ENCODE measurements at regions not wholly inside any gene's neighbourhood (a gene's known extent, or its start where the extent isn't known, plus 50 kb on each side); places are given as distances from the start of the nearest gene placed in this dataset.

DNA sequence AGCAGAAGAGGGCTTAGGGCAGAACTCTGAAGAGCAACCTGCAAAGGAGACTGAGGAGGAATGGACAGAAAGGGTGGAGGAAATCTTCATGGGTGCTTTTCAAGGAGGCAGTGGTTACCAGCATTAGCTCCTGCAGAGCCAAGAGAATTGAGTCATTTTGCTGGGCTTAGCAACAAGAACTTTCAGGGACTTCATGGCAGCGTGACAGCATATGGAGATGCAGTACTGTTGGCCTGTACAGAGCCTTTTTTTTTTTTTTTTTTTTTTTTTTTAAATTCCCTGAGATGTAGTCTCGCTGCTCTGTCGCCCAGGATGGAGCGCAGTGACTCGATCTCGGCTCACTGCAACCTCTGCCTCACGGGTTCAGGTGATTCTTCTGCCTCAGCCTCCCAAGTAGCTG is 296.0 kb upstream of the DMRT1 start:
- Histone ChIP-seq H3K36me3 (no peaks in the 10 kb centered on the region), H3K9me3 (no peaks in the 10 kb centered on the region), H3K4me1 (peaks cover 0 to 6% (median 0%) of the 10 kb centered on the region in 4 donors), H3K27ac (no peak overlapping the region), H3K4me3 (no peak overlapping the region), H3K27me3 (no peaks in the 10 kb centered on the region)
- no peak for DNase-seq
- TF ChIP-seq POLR2A (IDR thresholded peaks at IDR 0.05) (no peak), CTCF (IDR thresholded peaks at IDR 0.05) (no peak)

- no peak overlapping the region for H3K4me3 ChIP-seq
- H3K27me3 ChIP-seq: no peaks in the 10 kb centered on the region
- no peaks in the 10 kb centered on the region for H3K9me3 ChIP-seq
- no peak for DNase-seq
- peaks cover 0 to 6% (median 0%) of the 10 kb centered on the region in 4 donors for H3K4me1 ChIP-seq
- peak overlapping the region in 2 of 4 donors; percentile 12 to 40 for H3K27ac ChIP-seq
- TF ChIP-seq POLR2A (IDR thresholded peaks at IDR 0.05): no peak
- no peak for TF ChIP-seq CTCF (IDR thresholded peaks at IDR 0.05)
- no peaks in the 10 kb centered on the region for H3K36me3 ChIP-seq
Observed at GRCh38 chr9:546235-546634, 295.3 kb upstream of the DMRT1 start.

GRCh38 chr9:546797-547223 is 294.7 kb upstream of the DMRT1 start:
- Histone ChIP-seq H3K27ac (peak overlapping the region in 2 of 4 donors; percentile 36 to 40), H3K4me1 (peaks cover 0 to 6% (median 0%) of the 10 kb centered on the region in 4 donors)

GRCh38 chr9:547314-547713 is 294.2 kb upstream of the DMRT1 start:
- Histone ChIP-seq H3K4me3 (no peak overlapping the region), H3K9me3 (no peaks in the 10 kb centered on the region), H3K4me1 (peaks cover 0 to 6% (median 0%) of the 10 kb centered on the region in 4 donors), H3K27ac (peak overlapping the region in 1 of 4 donors; percentile 36), H3K36me3 (no peaks in the 10 kb centered on the region), H3K27me3 (no peaks in the 10 kb centered on the region)
- no peak for DNase-seq
- TF ChIP-seq CTCF (IDR thresholded peaks at IDR 0.05): no peak
- TF ChIP-seq POLR2A (IDR thresholded peaks at IDR 0.05): no peak

More at GRCh38 chr9:546797-547223, 294.7 kb upstream of the DMRT1 start:
- Histone ChIP-seq H3K36me3 (no peaks in the 10 kb centered on the region), H3K4me3 (no peak overlapping the region), H3K9me3 (no peaks in the 10 kb centered on the region), H3K27me3 (no peaks in the 10 kb centered on the region)
- peak in 4 of 6 experiments; percentile 21 to 49 (median 38) for TF ChIP-seq CTCF (IDR thresholded peaks at IDR 0.05)
- no peak for TF ChIP-seq POLR2A (IDR thresholded peaks at IDR 0.05)
- DNase-seq: no peak

DNA sequence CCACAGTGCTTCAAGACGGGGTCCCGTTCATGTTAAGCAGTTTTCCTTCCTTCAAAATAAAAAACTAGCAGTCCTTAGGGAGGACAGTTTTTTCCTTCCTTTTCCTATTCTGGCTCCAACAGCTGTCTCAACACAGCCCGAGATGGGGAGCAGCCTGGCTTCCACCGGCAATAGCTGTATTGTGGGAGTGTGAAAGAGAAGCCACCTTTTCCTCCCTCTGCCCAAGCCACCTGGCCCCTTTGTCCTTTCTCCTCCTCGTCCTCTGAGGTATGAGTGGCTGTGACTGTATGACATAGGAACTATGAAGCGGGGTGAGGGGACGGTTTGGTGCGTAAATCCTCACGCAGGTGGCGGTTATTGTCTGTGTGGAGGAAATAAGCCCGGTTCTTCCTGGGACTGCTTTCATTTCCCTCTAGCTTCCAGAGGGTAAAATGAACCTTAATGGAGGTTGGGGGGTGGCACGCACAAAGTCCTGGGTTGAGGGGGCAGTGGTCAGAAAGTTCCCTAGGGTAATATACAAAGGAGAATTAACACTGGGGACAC is 292.0 kb upstream of the DMRT1 start:
- peaks cover 0 to 6% (median 0%) of the 10 kb centered on the region in 4 donors for H3K4me1 ChIP-seq
- H3K27ac ChIP-seq: peak overlapping the region in 1 of 4 donors; percentile 29
- H3K4me3 ChIP-seq: peak overlapping the region in 1 of 4 donors; percentile 10
- no peak for TF ChIP-seq CTCF (IDR thresholded peaks at IDR 0.05)
- TF ChIP-seq POLR2A (IDR thresholded peaks at IDR 0.05): no peak
- no peaks in the 10 kb centered on the region for H3K36me3 ChIP-seq
- DNase-seq: no peak
- no peaks in the 10 kb centered on the region for H3K27me3 ChIP-seq
- no peaks in the 10 kb centered on the region for H3K9me3 ChIP-seq
